ENCODE measurements at regions not wholly inside any gene's neighbourhood (a gene's known extent, or its start where the extent isn't known, plus 50 kb on each side); places are given as distances from the start of the nearest gene placed in this dataset.

DNA sequence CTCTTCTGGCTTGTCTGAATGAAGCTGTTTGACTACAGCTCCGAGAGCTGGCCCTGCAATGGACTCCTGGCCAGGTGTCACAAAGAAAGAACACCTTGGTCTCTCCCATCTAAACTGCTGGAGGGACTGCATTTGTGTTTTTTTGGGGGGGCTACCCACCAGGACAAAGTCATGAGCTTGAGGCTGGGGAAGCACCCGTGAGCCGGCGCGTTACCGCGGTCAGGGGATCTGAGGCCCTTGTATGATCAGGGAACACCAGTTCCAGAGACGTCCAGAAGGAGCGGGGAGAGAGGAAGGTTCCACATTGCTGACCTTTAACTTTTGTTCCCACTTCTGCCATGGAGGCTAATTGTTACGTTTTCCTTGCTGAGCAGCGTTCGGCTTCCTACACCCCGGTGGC, 84.5 kb upstream of the C1orf174 start:
- H3K36me3 ChIP-seq = no peaks in the 10 kb centered on the region
- ATAC-seq (no peak), DNase-seq (no peak)
- H3K4me1 ChIP-seq = no peaks in the 10 kb centered on the region
- intact Hi-C loops (cut with DNase I) = no loop called here
- H3K27me3 ChIP-seq = peaks cover 12% of the 10 kb centered on the region
- H3K9me3 ChIP-seq = no peaks in the 10 kb centered on the region
- H3K27ac ChIP-seq = no peak overlapping the region
- H3K4me3 ChIP-seq = no peak overlapping the region
- TF ChIP-seq, protein P1, sequence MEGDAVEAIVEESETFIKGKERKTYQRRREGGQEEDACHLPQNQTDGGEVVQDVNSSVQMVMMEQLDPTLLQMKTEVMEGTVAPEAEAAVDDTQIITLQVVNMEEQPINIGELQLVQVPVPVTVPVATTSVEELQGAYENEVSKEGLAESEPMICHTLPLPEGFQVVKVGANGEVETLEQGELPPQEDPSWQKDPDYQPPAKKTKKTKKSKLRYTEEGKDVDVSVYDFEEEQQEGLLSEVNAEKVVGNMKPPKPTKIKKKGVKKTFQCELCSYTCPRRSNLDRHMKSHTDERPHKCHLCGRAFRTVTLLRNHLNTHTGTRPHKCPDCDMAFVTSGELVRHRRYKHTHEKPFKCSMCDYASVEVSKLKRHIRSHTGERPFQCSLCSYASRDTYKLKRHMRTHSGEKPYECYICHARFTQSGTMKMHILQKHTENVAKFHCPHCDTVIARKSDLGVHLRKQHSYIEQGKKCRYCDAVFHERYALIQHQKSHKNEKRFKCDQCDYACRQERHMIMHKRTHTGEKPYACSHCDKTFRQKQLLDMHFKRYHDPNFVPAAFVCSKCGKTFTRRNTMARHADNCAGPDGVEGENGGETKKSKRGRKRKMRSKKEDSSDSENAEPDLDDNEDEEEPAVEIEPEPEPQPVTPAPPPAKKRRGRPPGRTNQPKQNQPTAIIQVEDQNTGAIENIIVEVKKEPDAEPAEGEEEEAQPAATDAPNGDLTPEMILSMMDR (IDR thresholded peaks at IDR 0.05) = no peak

DNA sequence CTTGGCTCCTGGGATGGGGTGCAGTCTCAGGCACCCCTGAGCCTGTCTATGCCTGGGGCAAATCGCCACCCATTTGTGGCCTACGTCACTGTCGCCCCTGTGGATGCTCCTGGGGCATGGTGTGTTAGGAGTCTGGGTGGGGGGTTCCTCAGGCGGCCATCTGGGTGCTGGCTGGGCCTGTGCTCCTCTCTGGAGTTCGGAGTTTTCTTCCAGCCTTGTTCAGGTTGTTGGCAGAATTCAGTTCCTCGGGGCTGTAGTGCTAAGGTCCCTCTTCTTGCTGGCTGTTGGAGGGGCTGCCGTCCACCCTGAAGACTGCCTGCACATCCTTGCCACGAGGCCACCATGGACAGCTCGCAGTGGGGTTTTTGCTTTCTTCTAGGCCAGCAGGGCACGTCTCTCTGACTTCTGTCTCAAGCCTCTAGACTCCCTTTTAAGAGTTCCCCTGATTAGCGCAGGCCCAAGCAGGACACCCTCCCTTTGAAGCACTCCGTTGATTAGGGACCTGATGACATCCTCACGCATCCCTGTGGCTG, 86.7 kb upstream of the C1orf174 start:
- H3K4me3 ChIP-seq = no peak overlapping the region
- intact Hi-C loops (cut with DNase I) = no loop called here
- DNase-seq (peak; percentile 39), ATAC-seq (no peak)
- H3K27me3 ChIP-seq = peaks cover 3% of the 10 kb centered on the region
- H3K36me3 ChIP-seq = no peaks in the 10 kb centered on the region
- TF ChIP-seq, protein P1 (IDR thresholded peaks at IDR 0.05) = no peak
- H3K27ac ChIP-seq = no peak overlapping the region
- no peaks in the 10 kb centered on the region for H3K9me3 ChIP-seq
- H3K4me1 ChIP-seq = no peaks in the 10 kb centered on the region

DNA sequence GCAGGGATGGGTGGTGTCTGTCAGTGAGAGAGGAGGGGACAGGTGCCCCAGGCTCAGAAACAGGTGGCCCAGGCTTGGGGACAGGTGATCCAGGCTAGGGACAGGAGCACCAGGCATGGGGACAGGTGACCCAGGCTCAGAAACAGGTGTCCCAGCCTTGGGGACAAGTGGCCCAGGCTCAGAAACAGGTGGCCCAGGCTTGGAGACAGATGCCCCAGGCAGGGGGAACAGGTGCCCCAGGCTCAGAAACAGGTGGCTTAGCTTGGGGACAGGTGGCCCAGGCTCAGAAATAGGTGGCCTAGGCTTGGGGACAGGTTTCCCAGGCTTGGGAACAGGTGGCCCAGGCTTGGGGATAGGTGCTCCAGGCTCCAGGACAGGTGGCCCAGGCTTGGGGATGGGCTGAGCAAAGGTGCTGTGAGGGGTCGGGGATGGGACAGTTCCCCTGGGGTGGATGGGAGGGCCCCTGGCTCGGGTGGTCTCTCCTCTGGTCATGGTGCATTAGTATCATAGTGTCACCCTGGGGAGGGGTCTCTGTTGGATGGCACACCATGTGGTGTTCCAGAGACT, 87.7 kb upstream of the C1orf174 start:
- no peaks in the 10 kb centered on the region for H3K9me3 ChIP-seq
- no peaks in the 10 kb centered on the region for H3K27me3 ChIP-seq
- H3K4me1 ChIP-seq = no peaks in the 10 kb centered on the region
- H3K4me3 ChIP-seq = no peak overlapping the region
- TF ChIP-seq, protein P1 (IDR thresholded peaks at IDR 0.05) = no peak
- intact Hi-C loops (cut with DNase I) = no loop called here
- ATAC-seq (no peak), DNase-seq (peak; percentile 37)
- H3K27ac ChIP-seq = no peak overlapping the region
- no peaks in the 10 kb centered on the region for H3K36me3 ChIP-seq

DNA sequence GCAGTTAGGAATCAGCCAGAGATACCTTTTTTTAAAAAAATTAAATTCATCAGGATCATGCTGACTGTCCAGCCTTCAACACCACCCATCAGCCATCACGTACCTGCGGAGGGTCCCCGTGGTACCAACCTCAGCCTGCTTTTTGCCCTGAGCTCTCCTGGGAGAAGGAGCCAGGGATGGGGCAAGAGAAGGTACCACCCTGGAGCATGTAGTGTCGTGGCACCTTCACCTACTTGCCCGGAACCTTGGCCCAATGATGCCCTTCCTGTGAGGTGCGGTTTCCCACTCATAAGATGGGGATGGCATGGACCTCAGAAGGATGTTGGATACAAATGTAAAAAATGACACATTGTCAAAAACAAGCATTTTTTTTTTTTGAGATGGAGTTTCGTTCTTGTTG, 88.4 kb upstream of the C1orf174 start:
- Histone ChIP-seq H3K27ac (no peak overlapping the region), H3K9me3 (no peaks in the 10 kb centered on the region), H3K4me3 (no peak overlapping the region), H3K4me1 (no peaks in the 10 kb centered on the region), H3K36me3 (no peaks in the 10 kb centered on the region), H3K27me3 (no peaks in the 10 kb centered on the region)
- ATAC-seq = no peak
- TF ChIP-seq, protein P1 (IDR thresholded peaks at IDR 0.05) = no peak
- DNase-seq = peak; percentile 22
- intact Hi-C loops (cut with DNase I) = no loop called here

DNA sequence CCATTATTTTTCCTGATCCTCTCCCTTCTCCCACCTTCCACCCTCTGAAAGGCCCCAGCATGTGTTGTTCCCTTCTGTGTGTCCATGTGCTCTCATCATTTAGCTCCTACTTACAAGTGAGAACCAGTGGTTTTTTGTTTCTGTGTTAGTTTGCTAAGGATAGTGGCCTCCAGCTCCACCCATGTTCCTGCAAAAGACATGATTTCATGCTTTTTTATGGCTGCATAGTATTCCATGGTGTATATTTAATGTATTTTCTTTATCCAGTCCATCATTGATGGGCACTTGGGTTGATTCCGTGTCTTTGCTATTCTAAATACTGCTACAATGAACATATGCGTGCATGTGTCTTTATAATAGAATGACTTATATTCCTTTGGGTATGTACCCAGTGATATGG, 89.4 kb upstream of the C1orf174 start:
- Histone ChIP-seq H3K9me3 (no peaks in the 10 kb centered on the region), H3K4me3 (no peak overlapping the region), H3K27me3 (no peaks in the 10 kb centered on the region), H3K27ac (no peak overlapping the region), H3K4me1 (no peaks in the 10 kb centered on the region), H3K36me3 (no peaks in the 10 kb centered on the region)
- no peak for DNase-seq
- intact Hi-C loops (cut with DNase I) = no loop called here
- no peak for ATAC-seq
- TF ChIP-seq, protein P1 (IDR thresholded peaks at IDR 0.05) = no peak

DNA sequence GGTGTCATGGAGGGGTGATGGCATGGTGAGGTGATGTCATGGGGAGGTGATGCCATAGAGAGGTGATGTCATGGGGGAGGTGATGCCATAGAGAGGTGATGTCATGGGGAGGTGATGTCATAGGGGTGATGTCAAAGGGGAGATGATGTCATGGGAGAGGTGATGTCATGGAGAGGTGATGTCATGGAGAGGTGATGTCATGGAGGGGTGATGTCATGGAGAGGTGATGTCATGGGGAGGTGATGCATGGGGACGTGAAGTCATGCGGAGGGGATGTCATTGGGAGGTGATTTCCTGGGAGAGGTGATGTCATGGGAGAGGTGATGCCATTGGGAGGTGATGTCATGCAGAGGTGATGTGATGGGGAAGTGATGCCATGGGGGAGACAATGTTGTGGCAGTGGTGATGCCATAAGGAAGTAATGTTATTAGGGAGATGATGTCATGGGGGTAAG, 92.1 kb upstream of the C1orf174 start:
- intact Hi-C loops (cut with DNase I) = no loop called here
- ATAC-seq = no peak
- TF ChIP-seq, protein P1 (IDR thresholded peaks at IDR 0.05) = no peak
- Histone ChIP-seq H3K27me3 (peaks cover 7% of the 10 kb centered on the region), H3K4me1 (no peaks in the 10 kb centered on the region), H3K4me3 (no peak overlapping the region), H3K27ac (no peak overlapping the region), H3K36me3 (no peaks in the 10 kb centered on the region), H3K9me3 (no peaks in the 10 kb centered on the region)
- DNase-seq = no peak
